ENCODE measurements at regions not wholly inside any gene's neighbourhood (a gene's known extent, or its start where the extent isn't known, plus 50 kb on each side); places are given as distances from the start of the nearest gene placed in this dataset.

DNA sequence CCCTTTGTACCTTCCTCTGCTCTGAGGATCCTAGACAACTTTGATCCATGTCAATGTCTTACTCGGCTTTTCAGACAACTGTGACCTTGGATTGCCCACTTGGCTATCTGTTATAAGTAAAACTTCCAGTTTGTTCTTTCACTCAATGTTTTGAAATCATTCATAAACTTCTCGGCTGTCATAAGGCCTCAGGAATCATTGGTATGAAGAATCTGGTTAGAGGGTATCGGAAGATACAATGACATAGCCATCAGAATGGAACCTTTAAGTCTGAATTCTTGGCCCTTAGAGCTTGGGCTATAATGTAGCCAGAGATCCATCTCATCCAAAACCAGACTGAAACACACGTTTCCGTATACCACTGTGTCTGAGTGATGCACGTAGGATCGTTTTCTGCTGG is 59.0 kb upstream of the WDR1 start:
- DNase-seq (ENCODE audit: low spot score), result no peak

DNA sequence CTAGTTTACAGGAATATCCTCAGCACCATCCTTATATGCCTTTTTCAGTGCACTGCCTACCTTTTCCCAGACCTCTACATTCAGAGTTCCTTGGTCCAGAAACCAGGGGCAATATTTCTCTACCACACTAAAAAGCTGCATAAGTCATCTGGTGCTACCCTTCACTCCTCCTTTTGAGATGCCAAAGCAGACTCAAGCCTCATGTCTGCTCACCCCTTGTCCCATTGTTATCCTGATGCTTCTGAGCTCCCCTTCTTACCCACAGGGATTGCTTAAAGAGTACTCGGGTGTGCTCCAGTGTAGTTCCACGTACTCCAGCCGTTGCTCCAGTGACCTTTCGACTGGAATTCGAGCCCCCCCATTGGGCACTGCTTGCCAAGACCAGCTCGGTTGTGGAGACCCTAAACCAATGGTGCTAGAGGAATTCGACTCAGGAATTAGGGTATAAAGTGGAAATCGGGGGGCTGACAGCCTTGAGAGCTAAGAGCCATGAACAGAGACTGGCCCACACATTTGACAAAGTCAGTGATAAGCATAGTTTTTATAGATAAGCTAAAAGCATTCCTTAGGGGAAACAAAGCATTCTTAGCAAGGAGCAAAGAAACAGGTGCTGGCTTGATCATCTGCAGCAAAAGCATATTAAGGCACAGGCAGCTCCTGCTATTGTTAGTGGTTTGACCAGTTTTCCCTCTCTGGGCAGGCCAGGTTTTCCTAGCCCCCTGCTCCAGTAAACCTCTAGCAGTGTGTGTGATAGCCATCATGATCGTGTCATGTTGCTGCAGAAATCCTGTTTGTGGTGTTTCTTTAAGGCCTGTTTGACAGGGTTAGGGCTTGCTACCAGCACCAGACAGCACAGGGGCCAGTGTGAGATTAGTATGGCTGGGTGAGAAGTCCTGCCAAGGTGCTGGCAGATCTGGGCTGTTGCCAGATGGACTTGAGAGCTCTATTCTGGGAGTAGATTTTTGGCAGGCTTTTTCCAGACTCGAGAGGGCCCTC is 57.5 kb upstream of the WDR1 start:
- no peak for DNase-seq (ENCODE audit: low spot score)

DNA sequence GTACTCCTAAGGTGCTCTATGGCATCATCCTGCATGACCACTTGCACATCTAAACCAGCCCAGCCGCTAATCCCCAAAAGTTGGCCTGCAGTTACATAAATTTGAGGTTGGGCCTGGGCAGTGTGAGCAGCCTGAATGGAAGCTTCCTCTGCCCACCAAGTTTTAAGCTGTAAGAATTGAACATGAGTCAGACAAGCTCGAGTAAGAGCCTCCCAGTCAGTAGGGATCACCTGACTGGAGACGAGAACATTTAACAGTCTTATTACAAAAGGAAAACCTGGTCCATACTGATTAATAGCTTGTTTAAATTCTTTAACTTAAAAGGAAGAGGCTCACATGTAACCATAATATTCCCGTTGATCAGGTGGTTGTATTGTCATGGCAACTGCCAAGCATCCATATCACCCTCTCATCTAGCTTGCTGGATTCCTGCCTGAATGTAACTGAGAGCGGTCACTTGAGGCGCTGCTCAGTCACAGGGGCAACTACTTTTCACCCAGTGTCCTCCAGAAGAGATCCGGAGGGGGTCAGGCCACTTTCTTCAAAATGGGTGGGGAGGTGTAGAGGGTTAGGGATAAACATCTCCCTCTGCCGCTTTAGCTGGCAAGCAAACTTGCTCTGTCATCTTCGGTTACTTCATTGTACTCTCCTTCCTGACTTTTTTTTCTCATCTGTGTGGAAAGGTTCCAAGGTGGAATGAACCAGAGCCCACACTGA is 56.6 kb upstream of the WDR1 start:
- no peak for DNase-seq (ENCODE audit: low spot score)

DNA sequence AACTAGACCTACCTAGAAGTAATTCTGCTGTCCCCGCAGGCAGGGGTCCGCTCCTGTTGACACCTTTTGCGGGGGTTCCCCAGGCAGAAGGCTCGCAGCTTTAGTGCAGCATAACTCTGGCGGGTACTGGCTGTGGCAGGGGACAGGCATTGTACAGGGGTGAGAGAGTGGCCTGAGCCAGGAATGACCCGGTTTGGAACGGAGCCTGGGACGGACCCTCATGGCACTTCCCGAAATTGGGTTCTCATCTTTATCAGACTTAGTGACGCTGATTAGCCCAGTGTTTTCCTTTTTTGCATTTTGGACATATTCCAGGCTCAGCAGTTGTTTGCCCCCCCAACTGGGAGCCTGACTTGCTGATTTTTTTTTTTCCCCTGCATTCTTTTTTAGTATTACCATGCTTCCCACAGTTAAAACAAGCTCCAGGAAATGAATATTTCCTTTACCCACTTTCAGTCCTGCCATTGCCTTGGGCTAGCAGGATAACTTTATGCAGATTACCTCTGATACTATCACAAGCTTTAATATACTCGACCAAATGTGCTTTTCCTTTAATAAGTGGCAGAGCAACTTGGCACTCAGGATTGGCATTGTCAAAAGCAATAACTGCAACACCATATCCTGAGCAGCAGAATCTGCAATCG is 55.8 kb upstream of the WDR1 start:
- no peak for DNase-seq (ENCODE audit: low spot score)

DNA sequence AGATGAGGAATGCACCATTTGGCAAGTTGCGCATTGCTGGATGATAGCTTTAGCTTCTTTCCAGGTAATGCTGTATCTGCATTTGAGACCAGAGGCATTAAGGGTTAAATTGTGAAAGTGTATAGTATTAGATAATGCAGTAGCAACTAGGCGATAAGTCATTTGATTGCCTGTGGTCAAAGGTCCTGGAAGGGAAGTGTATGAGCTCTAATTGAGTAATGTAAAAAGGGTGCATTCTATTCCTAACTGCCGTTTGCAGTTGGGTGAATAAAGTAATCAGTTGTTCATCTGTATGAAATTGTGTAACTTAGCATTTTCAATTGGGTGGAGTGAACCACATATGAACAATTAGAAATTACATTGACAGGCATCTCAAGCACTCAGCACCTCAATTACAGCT is 54.5 kb upstream of the WDR1 start:
- no peak for DNase-seq (ENCODE audit: low spot score)

DNA sequence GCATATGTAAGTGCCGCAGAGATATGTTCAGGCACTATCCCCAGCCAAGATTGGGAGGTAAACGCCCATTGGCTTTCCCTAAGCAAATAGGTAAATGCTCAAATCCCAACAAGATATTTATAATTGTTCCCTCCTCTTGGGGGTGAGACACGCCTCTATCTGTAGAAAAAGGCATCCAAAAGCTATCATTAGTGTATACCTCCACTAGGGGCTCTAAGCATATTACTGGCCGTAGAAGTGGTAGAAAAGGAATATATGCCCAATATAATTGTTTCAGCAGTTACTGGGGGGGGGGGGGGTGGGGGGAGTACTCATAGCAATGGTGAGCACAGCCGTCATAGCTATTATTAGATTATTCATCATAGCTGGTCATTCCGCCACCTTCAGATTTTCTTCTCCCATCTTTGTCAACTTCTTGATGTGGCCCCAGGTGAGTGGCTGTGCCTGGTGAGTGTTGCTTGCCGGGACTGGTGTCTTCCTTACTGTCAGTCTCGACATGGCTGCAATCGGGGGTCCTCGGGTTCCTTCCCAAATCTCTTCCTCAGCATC is 53.3 kb upstream of the WDR1 start:
- DNase-seq (ENCODE audit: low spot score), result no peak

DNA sequence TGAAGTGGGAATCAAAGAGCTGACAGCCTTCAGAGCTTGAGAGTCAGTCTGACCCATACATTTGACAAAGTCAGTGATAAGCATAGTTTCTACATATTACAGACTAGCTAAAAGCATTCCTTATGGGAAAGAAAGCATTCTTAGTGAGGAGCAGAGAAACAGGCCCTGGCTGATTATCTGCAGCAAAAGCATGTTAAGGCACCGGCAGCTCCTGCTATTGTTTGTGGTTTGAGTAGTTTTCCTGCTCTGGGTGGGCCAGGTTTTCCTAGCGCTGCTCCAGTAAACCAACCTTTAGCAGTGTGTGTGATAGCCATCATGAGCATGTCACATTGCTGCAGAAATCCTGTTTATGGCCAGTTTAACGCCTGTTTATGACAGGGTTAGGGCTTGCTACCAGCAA is 51.6 kb upstream of the WDR1 start:
- DNase-seq (ENCODE audit: low spot score), result no peak

DNA sequence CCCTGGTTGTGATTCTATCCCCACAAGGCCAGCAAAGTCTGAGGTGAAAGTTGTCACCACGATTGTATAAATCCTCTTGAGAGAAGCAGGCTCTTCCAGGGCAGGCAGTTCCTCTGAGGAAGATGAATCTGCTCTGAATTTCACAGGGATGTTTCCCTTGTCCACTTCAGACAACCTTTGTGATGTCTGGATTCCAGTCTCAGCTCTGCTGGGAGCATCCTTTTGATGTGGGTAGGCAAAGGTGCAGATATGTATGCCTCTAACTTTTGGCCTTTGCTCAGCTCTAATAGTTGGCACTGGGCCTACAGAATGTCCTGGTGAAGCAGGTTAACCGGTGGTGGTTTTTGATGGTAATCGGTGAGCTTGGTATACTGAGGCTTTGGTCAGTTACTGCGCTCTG is 50.6 kb upstream of the WDR1 start:
- peak; percentile 68 for DNase-seq (ENCODE audit: low spot score)

Measured in SW480 (cell line).